A549 (cell line): ENCODE measurements at regions not wholly inside any gene's neighbourhood (a gene's known extent, or its start where the extent isn't known, plus 50 kb on each side); places are given as distances from the start of the nearest gene placed in this dataset.

Source experiments
- CBX2 ChIP-seq: fragments of 200-600 bp; sonication (generic); IDR thresholded peaks from 2 replicates; pipeline ENCODE4 v1.6.1; 2016; ENCODE audit warnings: low read depth, mild to moderate bottlenecking, borderline replicate concordance
- CTCF ChIP-seq: fragments of >200 bp; sonication (Bioruptor Twin); formaldehyde crosslinking; IDR thresholded peaks from 3 replicates; pipeline ENCODE4 v1.5.1; 2016
- E2F6 ChIP-seq: IDR thresholded peaks from 2 replicates; pipeline ENCODE4 v1.6.1; 2012; ENCODE audit warnings: low read depth, borderline replicate concordance
- MAX ChIP-seq: IDR thresholded peaks from 2 replicates; pipeline ENCODE4 v1.6.1; 2012
- MAZ ChIP-seq: fragments of 150-350 bp; IDR thresholded peaks from 2 replicates; pipeline ENCODE4 v1.6.1; 2014; ENCODE audit warnings: antibody characterized with exemption, low read depth, low read length, borderline replicate concordance
- NPAS2 ChIP-seq: fragments of 250-450 bp; sonication (Bioruptor Pico); IDR thresholded peaks from 2 replicates; pipeline ENCODE4 v1.8.0; 2022; ENCODE audit warnings: mild to moderate bottlenecking, moderate library complexity, borderline replicate concordance
- POLR2A ChIP-seq: IDR thresholded peaks from 2 replicates; pipeline ENCODE4 v1.6.1; 2012; ENCODE audit warnings: mild to moderate bottlenecking, low read length
- POLR2AphosphoS2 ChIP-seq: conservative IDR thresholded peaks from 2 replicates; pipeline ENCODE4 v1.6.1; 2012; ENCODE audit warnings: low read length, improper control_type of control experiment, inconsistent platforms
- REST ChIP-seq: fragments of 200-600 bp; sonication (generic); IDR thresholded peaks from 2 replicates; pipeline ENCODE4 v1.6.1; 2016; ENCODE audit warnings: antibody characterized with exemption, mild to moderate bottlenecking, moderate library complexity

GRCh38 chr20:25860531-25861150 lies 164.0 kb upstream of the ZNF337 start:
- TF ChIP-seq NPAS2 (CRISPR knock-in tag): no peak
- no peak for TF ChIP-seq MAX
- no peak for TF ChIP-seq E2F6
- TF ChIP-seq POLR2AphosphoS2: no peak
- no peak for TF ChIP-seq CTCF
- no peak for TF ChIP-seq CBX2
- no peak for TF ChIP-seq MAZ
- TF ChIP-seq POLR2A: no peak
- no peak for TF ChIP-seq REST
